Hepatocyte (in vitro differentiated cells): ENCODE measurements at regions not wholly inside any gene's neighbourhood (a gene's known extent, or its start where the extent isn't known, plus 50 kb on each side); places are given as distances from the start of the nearest gene placed in this dataset.

ENCODE experiments used
- DNase-seq: peaks from one replicate; pipeline ENCODE4 v3.0.0-alpha.2; 2016; ENCODE audit warnings: low spot score
- H2AFZ ChIP-seq: fragments of 200-600 bp; sonication (generic); 2 replicates; pipeline ENCODE4 v1.6.0; 2016; ENCODE audit warnings: antibody characterized with exemption, mild to moderate bottlenecking
- H3K27ac ChIP-seq: fragments of 200-600 bp; sonication (generic); 2 replicates; pipeline ENCODE4 v1.5.1; 2016; ENCODE audit warnings: mild to moderate bottlenecking
- H3K27me3 ChIP-seq: fragments of 200-600 bp; sonication (generic); 2 replicates; pipeline ENCODE4 v1.6.1; 2016
- H3K36me3 ChIP-seq: fragments of 200-600 bp; sonication (generic); replicated peaks from 2 replicates; pipeline ENCODE4 v1.5.1; 2016; ENCODE audit warnings: low read depth; ENCODE audit not compliant: insufficient read depth
- H3K4me1 ChIP-seq: fragments of 200-600 bp; sonication (generic); 2 replicates; pipeline ENCODE4 v1.5.1; 2016; ENCODE audit warnings: mild to moderate bottlenecking, moderate library complexity; ENCODE audit not compliant: insufficient read depth
- H3K4me2 ChIP-seq: fragments of 200-600 bp; sonication (generic); 2 replicates; pipeline ENCODE4 v1.6.0; 2016
- H3K4me3 ChIP-seq: fragments of 200-600 bp; sonication (generic); 2 replicates; pipeline ENCODE4 v1.5.1; 2016; ENCODE audit warnings: mild to moderate bottlenecking
- H3K79me2 ChIP-seq: fragments of 200-600 bp; sonication (generic); 2 replicates; pipeline ENCODE4 v1.6.0; 2017; ENCODE audit warnings: mild to moderate bottlenecking
- H3K9me2 ChIP-seq: fragments of 200-600 bp; sonication (generic); replicated peaks from 2 replicates; pipeline ENCODE4 v1.6.0; 2017; ENCODE audit warnings: mild to moderate bottlenecking; ENCODE audit not compliant: insufficient read depth
- H3K9me3 ChIP-seq: fragments of 200-600 bp; sonication (generic); 2 replicates; pipeline ENCODE4 v1.5.1; 2016; ENCODE audit warnings: low read depth, mild to moderate bottlenecking
- H4K20me1 ChIP-seq: fragments of 200-600 bp; sonication (generic); 2 replicates; pipeline ENCODE4 v1.6.0; 2016; ENCODE audit warnings: mild to moderate bottlenecking; ENCODE audit not compliant: insufficient read depth, poor library complexity, severe bottlenecking
- EZH2 ChIP-seq: fragments of 200-600 bp; sonication (generic); IDR thresholded peaks from 2 replicates; pipeline ENCODE4 v1.6.1; 2016; ENCODE audit warnings: antibody characterized with exemption, mild to moderate bottlenecking, borderline replicate concordance
- EZH2phosphoT487 ChIP-seq: fragments of 200-600 bp; sonication (generic); IDR thresholded peaks from one replicate; pipeline ENCODE4 v1.6.1; 2018; ENCODE audit warnings: antibody characterized with exemption, mild to moderate bottlenecking, low read depth, moderate library complexity; ENCODE audit not compliant: unreplicated experiment, severe bottlenecking
- whole genome bisulfite sequencing: methylation state at CpG from one replicate; pipeline ENCODE4 v1.1.6; 2016; ENCODE audit warnings: low lambda C conversion rate; ENCODE audit errors: missing lambda C conversion rate; 5-methylcytosine and 5-hydroxymethylcytosine counted together
- TF ChIP-seq, protein P1 (sequence below): fragments of 200-600 bp; sonication (generic); IDR thresholded peaks from 2 replicates; pipeline ENCODE4 v1.5.1; 2016; ENCODE audit warnings: antibody characterized with exemption, mild to moderate bottlenecking; ENCODE audit not compliant: poor library complexity

DNA sequence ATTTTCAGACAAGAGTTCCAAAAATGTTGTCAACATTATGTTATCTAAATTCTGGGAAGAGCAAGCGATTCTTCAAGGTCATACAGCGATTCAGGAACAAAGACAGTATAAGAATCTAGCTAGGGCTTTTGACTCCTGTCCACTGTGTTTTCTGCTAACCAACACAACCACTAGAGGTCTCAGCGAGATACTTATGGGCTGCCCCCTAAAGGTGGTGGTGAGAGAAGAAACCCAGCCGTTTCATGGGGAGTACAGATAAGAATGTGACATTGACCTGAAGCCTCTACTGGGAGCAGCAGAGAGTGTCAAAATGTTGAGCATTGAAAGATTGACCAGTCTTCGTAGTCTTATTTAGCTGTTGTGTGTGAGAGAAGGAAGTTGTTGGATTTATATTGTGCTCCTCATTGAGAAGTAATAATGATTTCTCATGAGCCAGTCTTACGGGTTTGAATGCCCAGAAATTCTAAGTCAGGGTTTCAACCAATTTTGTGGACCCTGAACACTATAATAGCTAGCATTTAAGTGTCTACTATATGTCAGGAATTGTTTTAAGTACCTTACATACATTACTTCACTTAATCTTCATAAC is 168.3 kb downstream of the SPRY1 start:
- Histone ChIP-seq H3K27me3 (no peaks in the 10 kb centered on the region), H3K4me2 (no peak overlapping the region), H2AFZ (no peak overlapping the region), H3K4me1 (peaks cover 4% of the 10 kb centered on the region), H3K4me3 (no peak overlapping the region), H4K20me1 (no peaks in the 10 kb centered on the region), H3K9me2 (no peaks in the 10 kb centered on the region), H3K27ac (no peak overlapping the region), H3K36me3 (no peaks in the 10 kb centered on the region), H3K9me3 (no peaks in the 10 kb centered on the region), H3K79me2 (no peaks in the 10 kb centered on the region)
- DNase-seq, result peak; percentile 83
- no peak for TF ChIP-seq EZH2phosphoT487
- TF ChIP-seq EZH2, result no peak
- TF ChIP-seq, protein P1, sequence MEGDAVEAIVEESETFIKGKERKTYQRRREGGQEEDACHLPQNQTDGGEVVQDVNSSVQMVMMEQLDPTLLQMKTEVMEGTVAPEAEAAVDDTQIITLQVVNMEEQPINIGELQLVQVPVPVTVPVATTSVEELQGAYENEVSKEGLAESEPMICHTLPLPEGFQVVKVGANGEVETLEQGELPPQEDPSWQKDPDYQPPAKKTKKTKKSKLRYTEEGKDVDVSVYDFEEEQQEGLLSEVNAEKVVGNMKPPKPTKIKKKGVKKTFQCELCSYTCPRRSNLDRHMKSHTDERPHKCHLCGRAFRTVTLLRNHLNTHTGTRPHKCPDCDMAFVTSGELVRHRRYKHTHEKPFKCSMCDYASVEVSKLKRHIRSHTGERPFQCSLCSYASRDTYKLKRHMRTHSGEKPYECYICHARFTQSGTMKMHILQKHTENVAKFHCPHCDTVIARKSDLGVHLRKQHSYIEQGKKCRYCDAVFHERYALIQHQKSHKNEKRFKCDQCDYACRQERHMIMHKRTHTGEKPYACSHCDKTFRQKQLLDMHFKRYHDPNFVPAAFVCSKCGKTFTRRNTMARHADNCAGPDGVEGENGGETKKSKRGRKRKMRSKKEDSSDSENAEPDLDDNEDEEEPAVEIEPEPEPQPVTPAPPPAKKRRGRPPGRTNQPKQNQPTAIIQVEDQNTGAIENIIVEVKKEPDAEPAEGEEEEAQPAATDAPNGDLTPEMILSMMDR, result peak; percentile 69
- WGBS, result 39% methylated on average over 6 of the region's 6 CpGs

DNA sequence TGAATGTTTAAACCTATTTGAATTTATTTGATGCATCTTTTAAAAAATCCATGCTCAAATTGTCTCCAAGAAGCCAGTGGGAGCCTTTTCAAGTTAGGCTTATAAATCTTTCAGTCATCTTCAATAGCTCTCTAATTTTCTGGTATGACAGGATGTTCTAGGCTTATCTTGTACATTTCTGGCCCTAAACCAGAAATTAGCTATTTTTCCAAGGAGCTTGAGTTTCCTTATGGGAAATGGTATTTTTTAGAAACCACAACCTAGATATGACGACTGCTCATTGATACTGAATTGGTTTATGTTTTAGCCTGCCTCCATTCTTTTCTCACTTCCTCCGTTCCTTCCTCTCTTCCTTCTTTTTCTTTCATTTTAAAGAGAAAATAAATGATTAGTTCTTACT is 172.3 kb downstream of the SPRY1 start:
- TF ChIP-seq, protein P1, result no peak
- TF ChIP-seq EZH2phosphoT487, result no peak
- TF ChIP-seq EZH2, result no peak
- 88% methylated on average over 2 of the region's 2 CpGs for WGBS

DNA sequence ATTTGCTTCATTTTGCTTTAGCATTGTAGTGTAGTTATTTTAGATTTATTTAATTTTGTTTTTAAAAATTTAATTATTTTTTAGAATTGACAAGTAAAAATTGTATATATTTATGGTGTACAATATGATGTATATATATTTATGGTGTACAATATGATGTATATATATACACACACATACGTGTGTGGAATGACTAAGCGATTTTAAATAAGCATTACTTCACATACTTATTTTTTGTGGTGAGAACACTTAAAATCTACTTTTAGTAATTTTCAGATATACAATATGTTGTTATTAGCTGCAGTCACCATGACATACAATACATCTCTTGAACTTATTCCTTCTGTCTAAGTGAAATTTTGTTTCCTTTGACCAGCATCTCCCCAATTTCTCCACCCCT is 172.9 kb downstream of the SPRY1 start:
- TF ChIP-seq, protein P1, result no peak
- TF ChIP-seq EZH2phosphoT487 (no peak), EZH2 (no peak)
- Histone ChIP-seq H3K79me2 (no peaks in the 10 kb centered on the region), H4K20me1 (no peaks in the 10 kb centered on the region), H2AFZ (no peak overlapping the region), H3K36me3 (no peaks in the 10 kb centered on the region), H3K27me3 (no peaks in the 10 kb centered on the region), H3K4me1 (no peaks in the 10 kb centered on the region), H3K4me2 (no peak overlapping the region), H3K9me2 (no peaks in the 10 kb centered on the region), H3K9me3 (no peaks in the 10 kb centered on the region), H3K4me3 (no peak overlapping the region), H3K27ac (no peak overlapping the region)
- no peak for DNase-seq
- 95% methylated on average over 2 of the region's 2 CpGs for WGBS

More for the DNA sequence above, 172.3 kb downstream of the SPRY1 start:
- Histone ChIP-seq H3K4me2 (no peak overlapping the region), H3K9me2 (no peaks in the 10 kb centered on the region), H3K27me3 (no peaks in the 10 kb centered on the region), H3K36me3 (no peaks in the 10 kb centered on the region), H2AFZ (no peak overlapping the region), H3K4me1 (no peaks in the 10 kb centered on the region), H3K79me2 (no peaks in the 10 kb centered on the region), H3K4me3 (no peak overlapping the region), H4K20me1 (no peaks in the 10 kb centered on the region), H3K9me3 (no peaks in the 10 kb centered on the region), H3K27ac (no peak overlapping the region)
- no peak for DNase-seq
